Endothelial cell of umbilical vein (primary cell): ENCODE measurements at regions not wholly inside any gene's neighbourhood (a gene's known extent, or its start where the extent isn't known, plus 50 kb on each side); places are given as distances from the start of the nearest gene placed in this dataset.

Source experiments
- BruUV-seq: library from RNA; stranded (reverse); fragments of 400-500 nt; replicated peaks from 2 replicates; lab custom pipeline; 2021; lab: Mats Ljungman, UMichigan
- CTCF ChIA-PET: fragments of 300-600, 350-600 bp; sonication (Branson Sonifier 250); formaldehyde crosslinking; loops from one replicate; lab custom pipeline; 2021; ENCODE audit warnings: antibody characterized with exemption, inconsistent platforms; lab: Charles Lee
- POLR2A ChIA-PET: fragments of 300-600, 350-600 bp; sonication (Branson Sonifier 250); formaldehyde crosslinking; loops from one replicate; lab custom pipeline; 2021; ENCODE audit warnings: antibody characterized with exemption, inconsistent platforms; lab: Charles Lee
- DNase-seq: peaks from one replicate; pipeline ENCODE4 v3.0.0-alpha.2; 2011; ENCODE audit warnings: low read depth, low spot score
- FAIRE-seq: peaks from 2 replicates; lab custom pipeline; 2011; peaks lifted over from hg19 to GRCh38; lab: Jason Lieb, UNC
- H2AFZ ChIP-seq: 2 replicates; pipeline ENCODE4 v1.6.0; 2012; ENCODE audit warnings: low read depth, low read length, control low read depth, inconsistent platforms
- H3K27ac ChIP-seq: 2 replicates; pipeline ENCODE4 v1.5.1; 2011; ENCODE audit warnings: low read depth, mild to moderate bottlenecking, control low read depth, low read length, moderate library complexity; ENCODE audit not compliant: insufficient read depth
- H3K27me3 ChIP-seq, 2 experiments: 2 replicates each; pipeline versions ENCODE4 v1.6.0 to v1.6.1; 2011; ENCODE audit warnings: low read length in 2 of 2, mixed read lengths in 1 of 2; ENCODE audit not compliant: control insufficient read depth in 2 of 2, insufficient read depth in 2 of 2
- H3K36me3 ChIP-seq, 2 experiments: 2 replicates in 1 of 2; 3 replicates in 1 of 2; pipeline ENCODE4 v1.5.1; 2011; ENCODE audit warnings: low read length in 2 of 2, mild to moderate bottlenecking in 1 of 2, moderate library complexity in 1 of 2; ENCODE audit not compliant: control insufficient read depth in 2 of 2, insufficient read depth in 2 of 2; ENCODE audit errors: extremely low read depth in 1 of 2
- H3K4me1 ChIP-seq: 3 replicates; pipeline ENCODE4 v1.5.1; 2011; ENCODE audit warnings: mild to moderate bottlenecking, low read length; ENCODE audit not compliant: control insufficient read depth, insufficient read depth; ENCODE audit errors: extremely low read depth
- H3K4me2 ChIP-seq: 2 replicates; pipeline ENCODE4 v1.6.1; 2011; ENCODE audit warnings: low read length, control low read depth, mixed read lengths; ENCODE audit not compliant: insufficient read depth
- H3K4me3 ChIP-seq, 3 experiments: fragments of 200-600 bp in 1 of 3; sonication (generic), shearing (Covaris generic) in 1 of 3; replicated peaks in 1 of 3; 2 replicates each; pipeline ENCODE4 v1.5.1; 2011 to 2016; ENCODE audit warnings: control low read depth in 3 of 3, low read length in 3 of 3, mild to moderate bottlenecking in 2 of 3, inconsistent platforms in 1 of 3, low read depth in 1 of 3, moderate library complexity in 1 of 3; ENCODE audit not compliant: insufficient read depth in 1 of 3
- H3K79me2 ChIP-seq: 2 replicates; pipeline ENCODE4 v1.6.0; 2012; ENCODE audit warnings: low read length, inconsistent platforms; ENCODE audit not compliant: control insufficient read depth, insufficient read depth
- H3K9ac ChIP-seq: replicated peaks from 2 replicates; pipeline ENCODE3; 2011; ENCODE audit warnings: low read length, control low read depth; ENCODE audit not compliant: insufficient read depth; ENCODE audit errors: extremely low read depth
- H3K9me1 ChIP-seq: replicated peaks from 3 replicates; pipeline ENCODE4 v1.6.0; 2011; ENCODE audit warnings: mild to moderate bottlenecking, low read length; ENCODE audit not compliant: control insufficient read depth, insufficient read depth; ENCODE audit errors: extremely low read depth
- H3K9me3 ChIP-seq: replicated peaks from 2 replicates; pipeline ENCODE4 v1.5.1; 2012; ENCODE audit warnings: low read length, inconsistent platforms; ENCODE audit not compliant: control insufficient read depth, insufficient read depth
- H4K20me1 ChIP-seq: replicated peaks from 2 replicates; pipeline ENCODE3; 2011; ENCODE audit warnings: mild to moderate bottlenecking, low read length; ENCODE audit not compliant: control insufficient read depth, insufficient read depth; ENCODE audit errors: extremely low read depth
- EZH2 ChIP-seq: IDR thresholded peaks from 2 replicates; pipeline ENCODE4 v1.6.1; 2012; ENCODE audit warnings: borderline replicate concordance, low read depth, mild to moderate bottlenecking, moderate library complexity, low read length, inconsistent platforms; ENCODE audit not compliant: severe bottlenecking
- FOS ChIP-seq: IDR thresholded peaks from 2 replicates; pipeline ENCODE4 v1.6.1; 2011; ENCODE audit warnings: mild to moderate bottlenecking, low read length, moderate library complexity, borderline replicate concordance; ENCODE audit not compliant: insufficient read depth
- GATA2 ChIP-seq: IDR thresholded peaks from 2 replicates; pipeline ENCODE4 v1.7.0; 2011; ENCODE audit warnings: low read depth, mild to moderate bottlenecking, moderate library complexity, mixed read lengths, low read length; ENCODE audit not compliant: insufficient read length, insufficient read depth
- JUN ChIP-seq: IDR thresholded peaks from 2 replicates; pipeline ENCODE4 v1.6.1; 2011; ENCODE audit warnings: borderline replicate concordance, low read depth; ENCODE audit not compliant: insufficient read length, insufficient read depth
- MYC ChIP-seq: IDR thresholded peaks from one replicate; pipeline ENCODE4 v1.6.1; 2011; ENCODE audit warnings: mild to moderate bottlenecking, low read depth, low read length
- POLR2A ChIP-seq: IDR thresholded peaks from 2 replicates; pipeline ENCODE4 v1.6.1; 2012; ENCODE audit warnings: low read depth, mild to moderate bottlenecking, control low read depth, low read length
- POLR2AphosphoS5 ChIP-seq: IDR thresholded peaks from 2 replicates; pipeline ENCODE4 v1.6.1; 2012; ENCODE audit warnings: low read depth, mild to moderate bottlenecking, control low read depth, low read length, moderate library complexity; ENCODE audit not compliant: insufficient read depth
- dilution Hi-C: fragments of 300-500 bp; cut with MboI; formaldehyde crosslinking; loops from one replicate; pipeline ENCODE4 v1.15.0; 2019; ENCODE audit warnings: low sequenced_read_pairs; ENCODE audit not compliant: extremely low pct_ligation_motif_present
- intact Hi-C: fragments of 100-400 bp; cut with micrococcal nuclease; formaldehyde crosslinking; loops from one replicate; pipeline ENCODE4 v1.10.0; 2022
- TF ChIP-seq, protein P1 (sequence below), 2 donors: IDR thresholded peaks; 1 replicate in 1 of 2; 2 replicates in 1 of 2; pipeline ENCODE4 v1.5.1; 2011; ENCODE audit warnings: low read length in 2 of 2, mild to moderate bottlenecking in 2 of 2, moderate library complexity in 2 of 2, control low read depth in 1 of 2, inconsistent platforms in 1 of 2, low read depth in 1 of 2; ENCODE audit not compliant: insufficient read depth in 1 of 2; ENCODE audit errors: extremely low read depth in 1 of 2

DNA sequence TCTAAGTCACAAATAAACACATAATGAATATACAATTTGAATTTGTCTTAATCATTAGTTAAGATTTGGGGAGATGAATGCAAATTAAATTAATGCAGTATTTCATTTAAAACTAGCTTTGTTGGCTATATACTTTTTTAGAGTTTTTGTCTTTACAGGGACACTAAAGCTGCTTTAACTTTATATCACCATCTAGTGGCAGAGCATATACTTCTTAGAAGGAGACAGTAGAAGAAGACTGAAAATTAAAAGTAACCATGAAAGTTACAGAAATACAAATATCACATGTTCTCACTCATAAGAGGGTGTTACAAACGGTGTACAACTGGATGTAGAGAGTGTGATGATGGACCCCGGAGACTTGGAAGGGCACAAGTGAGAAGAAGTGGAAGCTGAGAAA lies 268.3 kb upstream of the NETO1 start:
- Histone ChIP-seq H4K20me1 (no peaks in the 10 kb centered on the region), H3K36me3 (no peaks in the 10 kb centered on the region), H3K4me3 (no peak overlapping the region), H3K9ac (no peak overlapping the region), H3K9me3 (peaks cover 2% of the 10 kb centered on the region), H3K4me1 (no peaks in the 10 kb centered on the region), H3K79me2 (no peaks in the 10 kb centered on the region), H2AFZ (no peak overlapping the region), H3K4me2 (no peak overlapping the region), H3K27ac (no peak overlapping the region), H3K27me3 (no peaks in the 10 kb centered on the region), H3K9me1 (no peaks in the 10 kb centered on the region)
- dilution Hi-C loops (no loop called here), intact Hi-C loops (no loop called here)
- TF ChIP-seq MYC = no peak
- TF ChIP-seq GATA2 = no peak
- no peak for TF ChIP-seq POLR2A
- TF ChIP-seq FOS = no peak
- no peak for TF ChIP-seq EZH2
- TF ChIP-seq JUN = no peak
- no peak for TF ChIP-seq POLR2AphosphoS5
- ChIA-PET POLR2A (no interaction called here), CTCF (no interaction called here)
- FAIRE-seq (no peak), DNase-seq (no peak)
- BruUV-seq = no TSS peak

DNA sequence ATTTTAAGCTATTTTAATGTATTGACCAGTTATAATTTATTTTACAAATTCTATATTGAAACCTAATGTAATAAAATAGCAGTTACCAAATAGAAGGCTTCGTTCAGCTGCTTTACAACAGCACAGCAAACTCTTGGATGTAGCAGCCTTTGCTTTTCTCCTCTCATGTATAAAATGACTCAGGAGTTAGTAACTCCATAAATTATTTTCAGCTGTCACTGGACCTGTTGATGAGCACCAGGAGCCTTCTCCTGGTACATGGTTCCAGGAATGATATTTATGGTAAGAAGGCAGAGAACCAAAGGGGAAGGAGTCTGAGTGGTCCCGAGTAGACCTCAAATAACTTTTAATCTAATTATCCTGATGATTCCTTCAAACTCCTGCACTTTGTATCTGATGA lies 256.4 kb upstream of the NETO1 start:
- no TSS peak for BruUV-seq
- Histone ChIP-seq H3K27ac (no peak overlapping the region), H3K9ac (no peak overlapping the region), H2AFZ (no peak overlapping the region), H3K9me1 (no peaks in the 10 kb centered on the region), H3K27me3 (no peaks in the 10 kb centered on the region), H3K36me3 (no peaks in the 10 kb centered on the region), H3K4me1 (no peaks in the 10 kb centered on the region), H3K4me3 (no peak overlapping the region), H3K4me2 (no peak overlapping the region), H3K79me2 (no peaks in the 10 kb centered on the region), H4K20me1 (no peaks in the 10 kb centered on the region), H3K9me3 (no peaks in the 10 kb centered on the region)
- DNase-seq (no peak), FAIRE-seq (no peak)
- ChIA-PET POLR2A (no interaction called here), CTCF (no interaction called here)
- dilution Hi-C loops = no loop called here
- intact Hi-C loops = no loop called here
- TF ChIP-seq GATA2 (no peak), POLR2AphosphoS5 (no peak), MYC (no peak)
- TF ChIP-seq, protein P1, sequence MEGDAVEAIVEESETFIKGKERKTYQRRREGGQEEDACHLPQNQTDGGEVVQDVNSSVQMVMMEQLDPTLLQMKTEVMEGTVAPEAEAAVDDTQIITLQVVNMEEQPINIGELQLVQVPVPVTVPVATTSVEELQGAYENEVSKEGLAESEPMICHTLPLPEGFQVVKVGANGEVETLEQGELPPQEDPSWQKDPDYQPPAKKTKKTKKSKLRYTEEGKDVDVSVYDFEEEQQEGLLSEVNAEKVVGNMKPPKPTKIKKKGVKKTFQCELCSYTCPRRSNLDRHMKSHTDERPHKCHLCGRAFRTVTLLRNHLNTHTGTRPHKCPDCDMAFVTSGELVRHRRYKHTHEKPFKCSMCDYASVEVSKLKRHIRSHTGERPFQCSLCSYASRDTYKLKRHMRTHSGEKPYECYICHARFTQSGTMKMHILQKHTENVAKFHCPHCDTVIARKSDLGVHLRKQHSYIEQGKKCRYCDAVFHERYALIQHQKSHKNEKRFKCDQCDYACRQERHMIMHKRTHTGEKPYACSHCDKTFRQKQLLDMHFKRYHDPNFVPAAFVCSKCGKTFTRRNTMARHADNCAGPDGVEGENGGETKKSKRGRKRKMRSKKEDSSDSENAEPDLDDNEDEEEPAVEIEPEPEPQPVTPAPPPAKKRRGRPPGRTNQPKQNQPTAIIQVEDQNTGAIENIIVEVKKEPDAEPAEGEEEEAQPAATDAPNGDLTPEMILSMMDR (IDR thresholded peaks at IDR 0.05; ENCODE audit: extremely low read depth in 1 of 2, insufficient read depth in 1 of 2, low read depth in 1 of 2, low read length in 2 of 2) = no peak
